ENCODE measurements at regions not wholly inside any gene's neighbourhood (a gene's known extent, or its start where the extent isn't known, plus 50 kb on each side); places are given as distances from the start of the nearest gene placed in this dataset.
"Not testable (repeated sequence)": the region's sequence is repeated elsewhere in the genome, so short reads cannot be mapped to it uniquely, and the experiment has no call there.

DNA sequence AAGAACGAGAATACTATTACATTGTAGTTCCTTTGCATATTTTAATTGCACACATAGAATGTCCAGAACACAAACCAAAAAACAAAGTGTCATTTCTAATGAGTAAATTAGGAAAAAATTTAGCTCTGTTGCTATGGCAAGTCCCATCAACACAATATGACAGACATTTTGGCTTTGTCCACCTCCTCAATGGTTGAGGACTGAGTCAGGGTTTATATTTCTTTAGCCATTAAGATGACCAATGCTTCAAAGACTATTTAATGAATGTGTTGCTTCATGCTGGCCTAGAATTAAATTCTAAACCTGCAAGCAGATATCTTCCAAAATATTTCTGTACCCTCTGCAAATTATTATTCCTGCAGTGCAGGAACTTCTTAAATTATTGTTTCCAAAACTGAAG is 719.2 kb downstream of the NTRK3 start:
- no peak for DNase-seq (ENCODE audit: low spot score)

- DNase-seq (ENCODE audit: low spot score) = not testable (repeated sequence)
These were observed 722.9 kb downstream of the NTRK3 start for GRCh38 chr15:87533637-87534036.

- DNase-seq (ENCODE audit: low spot score) = no peak
These were observed 727.7 kb downstream of the NTRK3 start for GRCh38 chr15:87528873-87529272.

GRCh38 chr15:87527875-87528274 is 728.7 kb downstream of the NTRK3 start:
- no peak for DNase-seq (ENCODE audit: low spot score)

DNA sequence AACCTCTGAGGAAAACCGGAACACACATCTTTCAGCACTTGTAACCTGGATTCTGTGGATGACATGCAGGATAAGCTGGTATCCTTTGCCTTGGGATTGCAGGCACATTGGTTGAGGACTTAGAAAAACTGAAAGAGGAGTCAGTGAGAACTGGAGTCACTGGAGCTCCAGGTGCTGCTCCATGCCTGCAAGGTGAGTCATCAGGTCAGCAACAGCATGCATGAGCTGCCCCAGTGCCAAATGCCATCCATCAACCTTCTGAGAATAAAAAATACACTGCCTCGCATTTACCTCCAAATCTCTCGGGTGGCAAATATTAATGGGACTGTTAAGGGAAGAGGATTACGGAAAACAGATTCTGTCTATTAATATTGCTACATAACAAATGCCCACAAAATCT is 729.1 kb downstream of the NTRK3 start:
- DNase-seq (ENCODE audit: low spot score) = no peak

GRCh38 chr15:87523516-87523915 is 733.0 kb downstream of the NTRK3 start:
- DNase-seq (ENCODE audit: low spot score) = no peak

DNA sequence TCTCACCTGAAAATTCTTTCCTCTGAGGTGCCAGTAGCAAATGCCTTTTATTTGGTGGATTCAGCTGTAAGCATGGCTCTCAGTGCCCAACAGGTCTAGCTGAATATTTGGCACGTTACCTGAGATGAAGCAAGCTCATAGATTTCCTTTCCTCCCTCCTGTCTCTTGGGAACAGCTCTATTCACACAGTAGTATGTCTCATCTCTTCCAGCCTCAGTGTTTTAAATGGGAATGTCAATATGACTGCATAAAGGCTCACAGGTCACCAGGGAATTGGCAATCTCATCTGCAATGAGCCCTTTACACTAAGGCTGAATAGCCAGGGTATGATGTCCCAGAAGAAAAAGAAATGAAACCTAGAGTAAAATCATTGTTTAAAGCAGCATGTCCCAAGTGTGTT is 733.5 kb downstream of the NTRK3 start:
- no peak for DNase-seq (ENCODE audit: low spot score)

DNA sequence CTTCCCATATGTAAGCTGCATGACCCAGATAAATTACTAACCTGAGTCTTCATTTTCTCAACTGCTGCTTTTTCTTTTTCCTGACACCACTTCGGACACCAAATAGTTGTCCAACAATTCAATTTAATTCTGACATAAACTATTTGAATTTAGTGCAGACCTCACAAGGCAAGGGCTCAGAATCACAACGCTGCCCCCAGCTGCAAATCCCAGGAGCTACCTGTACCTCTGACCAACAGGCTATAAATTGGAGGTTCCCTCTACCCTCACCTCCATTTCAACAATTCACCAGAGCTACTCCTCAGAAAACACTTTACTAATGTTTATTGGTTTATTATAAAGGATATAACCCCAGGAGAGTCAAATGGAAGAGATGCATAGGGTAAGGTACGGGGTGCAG is 737.6 kb downstream of the NTRK3 start:
- no peak for DNase-seq (ENCODE audit: low spot score)

GRCh38 chr15:87508086-87508485 is 748.5 kb downstream of the NTRK3 start:
- no peak for DNase-seq (ENCODE audit: low spot score)

DNA sequence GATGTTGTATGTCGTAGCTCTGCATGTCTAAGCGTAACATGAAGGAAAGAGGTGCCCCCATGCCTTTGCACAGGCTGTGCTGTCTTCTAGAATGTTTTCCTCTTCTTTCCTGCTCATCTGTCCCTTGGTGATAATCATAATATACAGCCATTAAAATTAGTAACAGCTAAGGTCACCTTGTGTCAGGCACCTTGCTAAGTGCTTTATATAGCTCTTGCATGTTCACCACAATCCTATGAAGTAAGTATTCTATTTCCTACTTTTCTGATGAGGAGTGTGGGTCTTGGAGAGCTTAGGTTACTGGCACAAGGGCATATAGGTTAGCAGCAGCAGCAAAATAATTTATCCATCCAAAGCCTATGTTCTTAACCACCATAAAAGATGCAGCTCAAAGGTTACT is 754.4 kb downstream of the NTRK3 start:
- no peak for DNase-seq (ENCODE audit: low spot score)

DNA sequence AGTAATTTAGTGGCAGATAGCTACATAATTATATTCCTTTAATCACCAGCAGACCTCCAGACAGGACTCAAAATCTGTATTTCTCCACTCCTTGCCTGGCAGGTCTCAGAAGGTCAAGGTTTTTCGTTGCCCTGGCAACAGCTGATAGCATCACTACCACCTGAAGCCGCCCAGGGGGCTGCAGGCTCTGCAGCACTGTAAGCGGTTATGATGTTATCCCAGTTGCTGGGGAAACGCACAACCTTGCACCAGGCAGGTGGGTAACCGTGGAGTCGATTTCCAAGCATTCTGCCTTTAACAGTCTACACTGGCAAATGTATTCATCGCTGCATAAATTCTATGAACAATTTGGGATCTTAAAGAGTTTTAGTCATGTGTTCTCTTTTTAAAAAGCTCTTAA is 756.3 kb downstream of the NTRK3 start:
- DNase-seq (ENCODE audit: low spot score) = no peak

DNA sequence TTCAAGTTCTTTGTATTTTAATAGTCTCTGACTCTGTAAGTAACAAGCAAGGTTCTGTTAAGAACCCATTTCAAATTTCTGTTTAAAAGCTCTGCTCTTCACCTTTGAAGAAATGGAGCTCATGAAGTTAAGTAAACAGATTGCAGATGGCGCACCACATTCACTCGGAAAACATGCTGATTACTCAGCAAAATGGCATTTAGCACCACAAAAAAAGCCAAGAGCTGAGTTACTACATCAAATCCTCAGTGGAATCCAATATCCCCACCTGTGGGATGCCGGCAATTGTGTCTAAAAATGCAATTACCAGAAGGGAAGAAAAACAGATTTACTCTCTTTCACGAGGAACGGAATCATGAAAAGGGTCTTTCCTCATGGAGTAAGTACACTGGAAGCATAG is 758.0 kb downstream of the NTRK3 start:
- no peak for DNase-seq (ENCODE audit: low spot score)

DNA sequence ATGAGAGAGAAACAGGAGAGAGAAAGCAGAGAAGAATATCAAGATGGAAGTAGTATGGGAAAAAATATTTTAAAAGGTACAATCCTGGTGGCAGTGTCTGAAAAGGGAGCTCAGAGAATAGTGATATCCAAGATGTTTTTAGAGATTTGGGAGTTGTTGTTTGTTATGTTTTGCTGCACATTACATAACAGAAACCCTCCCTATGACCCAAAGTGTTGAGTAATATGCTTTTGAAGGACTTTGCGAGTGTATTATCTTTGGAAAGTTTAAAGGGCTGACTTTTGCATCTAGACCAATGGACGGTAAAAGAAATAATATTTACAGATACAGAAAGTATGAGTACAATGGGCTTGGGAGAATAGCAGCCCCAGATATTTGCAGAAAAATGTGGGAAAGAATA is 759.7 kb downstream of the NTRK3 start:
- DNase-seq (ENCODE audit: low spot score) = no peak

DNA sequence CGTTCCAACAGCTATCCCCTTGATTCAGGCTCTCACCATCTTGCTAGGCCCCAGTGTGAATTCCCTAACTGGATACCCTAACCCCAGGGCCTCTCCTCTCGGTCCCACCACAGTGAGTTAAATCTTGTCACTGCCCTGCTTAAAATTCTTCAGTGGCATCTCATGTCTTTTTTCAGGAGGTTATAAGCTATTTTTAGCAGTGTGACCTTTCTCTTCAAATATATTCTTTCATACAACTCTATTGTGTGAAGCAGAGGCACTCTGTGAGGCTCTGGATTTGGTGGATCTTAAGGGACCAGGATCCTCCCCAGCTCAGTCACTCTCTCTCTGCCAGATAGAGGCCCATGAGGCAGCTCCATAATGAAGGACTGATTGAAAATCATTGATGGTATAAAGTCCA is 760.4 kb downstream of the NTRK3 start:
- no peak for DNase-seq (ENCODE audit: low spot score)

DNA sequence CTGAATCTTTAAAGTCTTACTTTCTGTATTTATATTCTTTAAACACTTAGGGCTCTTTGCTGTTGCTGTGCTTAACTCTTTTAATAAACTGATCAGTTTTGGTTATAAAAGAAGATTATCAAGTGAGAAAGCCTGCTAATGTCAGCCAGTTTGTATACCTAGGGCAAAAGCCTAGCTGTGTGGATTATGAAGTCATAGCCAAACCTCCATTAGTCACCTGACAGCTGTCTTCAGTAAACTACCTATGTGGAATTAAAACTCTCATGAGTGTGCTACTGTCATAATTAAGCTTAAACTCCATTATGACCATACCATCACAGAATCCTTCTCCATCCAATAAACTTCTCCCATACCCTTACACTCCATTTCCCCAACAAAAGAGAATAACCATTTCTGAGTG is 762.7 kb downstream of the NTRK3 start:
- DNase-seq (ENCODE audit: low spot score) = no peak

- no peak for DNase-seq (ENCODE audit: low spot score)
These were observed 764.2 kb downstream of the NTRK3 start for GRCh38 chr15:87492321-87492720.

GRCh38 chr15:87490666-87491065 is 765.9 kb downstream of the NTRK3 start:
- no peak for DNase-seq (ENCODE audit: low spot score)

GRCh38 chr15:87489902-87490665 is 766.5 kb downstream of the NTRK3 start:
- no peak for DNase-seq (ENCODE audit: low spot score)

- no peak for DNase-seq (ENCODE audit: low spot score)
These were observed 767.1 kb downstream of the NTRK3 start for GRCh38 chr15:87489456-87489855.

- no peak for DNase-seq (ENCODE audit: low spot score)
These were observed 769.1 kb downstream of the NTRK3 start for GRCh38 chr15:87487484-87487883.

DNA sequence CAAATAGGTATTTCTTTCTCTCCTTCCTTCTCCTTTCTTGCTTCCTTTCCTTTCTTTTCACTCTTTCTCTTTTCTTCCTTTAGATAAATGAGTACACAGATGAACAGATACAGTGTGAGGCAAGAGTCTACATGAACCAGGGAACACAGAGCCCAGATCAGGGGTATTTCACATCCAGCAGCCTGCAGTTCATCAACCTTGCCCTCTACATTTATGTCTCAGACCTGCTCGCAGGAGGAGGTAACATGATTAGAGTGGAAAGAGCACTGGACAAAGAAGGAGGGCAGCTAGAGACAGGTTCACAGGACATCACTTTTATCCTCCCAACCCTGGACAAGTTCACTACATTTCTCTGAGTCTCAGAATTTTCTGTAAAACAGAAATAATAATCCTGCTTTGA is 773.1 kb downstream of the NTRK3 start:
- DNase-seq (ENCODE audit: low spot score) = no peak

- no peak for DNase-seq (ENCODE audit: low spot score)
These were observed 775.4 kb downstream of the NTRK3 start for GRCh38 chr15:87481126-87481525.

- no peak for DNase-seq (ENCODE audit: low spot score)
These were observed 777.9 kb downstream of the NTRK3 start for GRCh38 chr15:87478687-87479072.
